ENCODE measurements at regions not wholly inside any gene's neighbourhood (a gene's known extent, or its start where the extent isn't known, plus 50 kb on each side); places are given as distances from the start of the nearest gene placed in this dataset.
"Not testable (repeated sequence)": the region's sequence is repeated elsewhere in the genome, so short reads cannot be mapped to it uniquely, and the experiment has no call there.

DNA sequence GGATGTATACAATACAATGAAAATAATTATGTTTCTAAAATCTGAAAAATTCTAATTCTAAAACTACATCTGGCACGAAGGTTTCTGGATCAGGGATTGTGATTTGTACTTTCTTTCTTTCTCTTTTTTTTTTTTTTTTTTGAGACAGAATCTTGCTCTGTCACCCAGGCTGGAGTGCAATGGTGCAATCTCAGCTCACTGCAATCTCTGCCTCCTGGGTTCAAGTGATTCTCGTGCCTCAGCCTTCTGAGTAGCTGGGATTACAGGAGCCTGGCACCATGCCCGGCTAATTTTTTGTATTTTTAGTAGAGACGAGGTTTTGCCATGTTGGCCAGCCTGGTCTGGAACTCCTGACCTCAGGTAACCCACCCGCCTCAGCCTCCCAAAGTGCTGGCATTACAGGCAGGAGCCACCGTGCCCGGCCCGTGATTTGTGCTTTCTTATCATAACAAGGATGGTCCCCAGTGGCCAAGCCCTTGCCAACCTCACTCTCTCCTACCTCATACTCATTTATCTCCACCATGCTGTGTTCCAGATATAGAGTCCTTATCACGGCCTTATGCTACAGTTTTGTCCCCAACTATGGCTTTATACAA, 279.9 kb downstream of the QDPR start:
- not testable (repeated sequence) for DNase-seq

DNA sequence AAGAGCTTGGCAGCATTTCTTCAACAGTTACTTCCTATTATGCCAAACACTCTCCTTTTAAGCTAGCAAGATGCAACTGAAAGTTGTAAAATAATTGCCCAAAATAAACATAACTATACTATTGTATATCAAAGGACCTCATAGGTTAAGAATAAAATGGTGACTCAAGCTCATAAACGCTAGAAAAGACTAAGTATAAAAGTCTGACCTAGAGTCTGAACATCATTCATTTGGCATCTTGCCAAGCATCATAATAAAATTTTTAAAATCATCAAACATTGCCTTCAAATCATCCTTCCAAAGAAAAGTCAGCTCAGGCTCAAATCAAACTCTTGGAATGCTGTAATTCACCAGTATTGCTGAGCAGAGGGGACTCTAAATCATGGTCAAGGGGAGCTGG, 281.2 kb downstream of the QDPR start:
- DNase-seq, result no peak

DNA sequence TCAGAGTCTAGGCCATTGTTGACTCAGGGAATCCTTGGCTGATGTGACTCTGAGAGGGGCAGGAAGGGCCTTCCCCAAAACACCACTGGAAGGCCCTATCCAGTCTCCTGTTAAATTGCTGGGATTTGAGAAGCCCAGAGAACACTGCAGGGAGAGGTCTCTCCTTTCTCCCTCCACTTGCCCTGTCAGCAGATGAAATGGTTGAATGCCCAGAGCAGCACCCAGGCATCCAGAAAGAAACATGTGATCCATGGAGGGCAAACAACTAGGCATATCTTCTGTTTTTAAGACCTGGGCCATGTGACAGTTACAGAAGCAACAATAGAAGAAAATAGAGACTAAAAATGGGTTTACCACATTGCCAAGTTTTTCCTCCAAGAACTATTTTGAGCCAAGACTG, 291.1 kb downstream of the QDPR start:
- DNase-seq, result no peak

- DNase-seq, result no peak
Measured at GRCh38 chr4:17218786-17219185, 293.1 kb downstream of the QDPR start.

DNA sequence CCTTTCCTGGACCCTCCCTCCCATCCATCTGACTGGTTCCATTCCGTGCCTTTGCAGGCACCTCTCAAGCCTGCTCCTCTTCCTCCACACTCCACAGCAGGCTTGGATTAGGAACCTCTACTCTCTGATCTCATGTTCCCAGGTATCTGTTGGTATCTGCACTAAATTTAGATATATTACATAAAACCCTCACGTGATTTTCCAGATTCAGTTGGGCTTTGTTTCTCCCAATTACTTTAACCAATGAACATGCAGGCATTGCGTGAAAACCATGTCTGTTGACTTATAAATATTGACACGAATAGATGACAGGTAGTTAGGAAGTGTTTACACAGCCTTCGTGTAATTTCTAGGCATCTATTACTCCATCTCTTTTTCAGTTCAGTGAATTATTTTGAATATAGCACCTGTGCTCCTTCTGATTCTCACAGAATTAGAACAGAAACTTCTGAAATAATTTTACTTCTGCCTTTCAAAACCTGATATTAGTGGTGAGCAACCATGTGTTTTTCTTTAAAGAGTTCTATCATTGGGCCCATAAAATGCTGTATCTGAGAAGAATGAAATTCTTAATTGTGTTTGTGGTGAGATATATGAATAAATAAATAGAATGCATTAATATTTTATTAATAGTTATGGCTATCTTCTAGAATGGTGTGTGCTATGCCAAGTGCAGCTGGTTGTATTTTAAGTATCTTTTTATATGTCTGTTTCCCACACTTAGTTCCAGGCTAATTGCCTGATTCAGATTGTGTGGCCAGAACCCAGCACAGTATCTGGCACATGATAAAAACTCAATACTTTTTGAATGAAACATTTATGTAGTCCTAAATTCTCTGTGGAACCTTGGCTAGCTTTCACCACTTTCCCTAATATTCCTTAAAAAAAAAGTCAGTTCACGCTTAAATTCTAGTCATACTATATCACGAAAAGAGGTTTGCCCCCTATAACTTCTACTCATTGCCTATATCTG, 304.8 kb downstream of the QDPR start:
- no peak for DNase-seq

- DNase-seq, result no peak
Measured at GRCh38 chr4:17204908-17205307, 306.5 kb upstream of the LDB2 start.

GRCh38 chr4:17203797-17204196, 305.4 kb upstream of the LDB2 start:
- DNase-seq, result no peak

DNA sequence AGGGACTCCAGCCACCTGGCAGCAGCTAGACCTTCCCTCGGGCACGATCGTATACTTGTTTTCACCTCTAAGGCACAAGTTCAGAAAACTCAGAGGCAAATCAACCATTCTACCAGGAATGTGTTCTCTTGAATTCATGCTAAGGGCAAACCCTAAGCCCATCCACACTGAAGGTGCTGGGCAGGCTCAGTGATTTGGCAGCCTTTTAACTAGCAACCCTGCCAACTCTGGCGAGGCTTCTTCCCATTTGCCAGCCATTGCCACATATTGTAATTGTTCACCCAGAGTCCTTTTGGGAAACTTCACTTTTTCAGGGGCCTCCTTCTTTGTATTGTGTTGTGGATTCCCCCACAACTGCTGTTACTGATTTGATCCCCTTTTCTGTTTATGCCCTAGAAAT, 298.6 kb upstream of the LDB2 start:
- DNase-seq, result no peak

- no peak for DNase-seq
Measured at GRCh38 chr4:17195461-17196275, 297.2 kb upstream of the LDB2 start.

GRCh38 chr4:17194586-17194985, 296.1 kb upstream of the LDB2 start:
- no peak for DNase-seq

- no peak for DNase-seq
Measured at GRCh38 chr4:17189759-17190158, 291.3 kb upstream of the LDB2 start.

- DNase-seq, result no peak
Measured at GRCh38 chr4:17189401-17189720, 290.9 kb upstream of the LDB2 start.

GRCh38 chr4:17188547-17189400, 290.3 kb upstream of the LDB2 start:
- no peak for DNase-seq

- no peak for DNase-seq
Measured at GRCh38 chr4:17188125-17188524, 289.7 kb upstream of the LDB2 start.

GRCh38 chr4:17187003-17187402, 288.6 kb upstream of the LDB2 start:
- no peak for DNase-seq

GRCh38 chr4:17182888-17183287, 284.4 kb upstream of the LDB2 start:
- DNase-seq, result no peak

GRCh38 chr4:17174751-17175150, 276.3 kb upstream of the LDB2 start:
- no peak for DNase-seq

GRCh38 chr4:17173300-17173699, 274.9 kb upstream of the LDB2 start:
- no peak for DNase-seq

GRCh38 chr4:17170131-17170530, 271.7 kb upstream of the LDB2 start:
- no peak for DNase-seq

GRCh38 chr4:17169699-17170098, 271.3 kb upstream of the LDB2 start:
- no peak for DNase-seq

DNA sequence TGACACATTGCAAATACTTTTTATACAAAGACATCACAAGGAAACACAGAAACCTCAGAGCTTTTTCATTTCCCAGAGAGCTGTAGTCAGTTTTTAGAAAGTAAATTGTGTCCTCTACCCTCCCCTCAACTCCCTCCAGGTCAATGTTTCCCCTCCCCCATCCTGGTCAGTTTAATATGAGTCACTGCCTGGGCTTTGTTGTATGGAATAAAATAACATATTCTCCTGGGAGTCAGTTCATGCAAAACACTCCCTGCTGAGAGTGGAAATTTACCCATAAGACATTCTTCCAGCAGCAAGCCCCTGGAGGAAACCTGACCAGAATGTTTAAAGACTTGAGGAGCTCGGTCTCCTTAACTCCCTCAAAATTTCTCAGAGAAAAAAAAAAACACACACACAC, 270.1 kb upstream of the LDB2 start:
- DNase-seq, result no peak

DNA sequence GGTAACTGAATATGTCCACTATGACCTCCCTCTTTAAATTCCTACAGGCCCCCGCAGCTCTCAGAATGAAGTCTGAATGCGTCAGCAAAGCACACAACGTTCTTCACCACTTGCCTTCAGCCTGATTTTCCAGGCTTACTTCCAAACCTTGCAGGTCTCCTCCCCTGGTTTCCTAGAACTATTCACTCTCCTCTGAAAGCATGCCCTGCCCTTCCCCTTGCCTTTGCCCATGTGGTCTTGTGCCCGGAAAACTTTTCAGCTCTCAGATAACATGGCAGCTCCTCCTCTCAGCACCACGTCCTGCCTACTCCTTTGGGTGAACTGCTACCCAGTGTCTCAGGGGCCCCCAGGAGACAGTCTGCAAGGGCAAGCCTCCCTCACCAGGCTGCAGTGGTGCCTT, 268.5 kb upstream of the LDB2 start:
- no peak for DNase-seq

DNA sequence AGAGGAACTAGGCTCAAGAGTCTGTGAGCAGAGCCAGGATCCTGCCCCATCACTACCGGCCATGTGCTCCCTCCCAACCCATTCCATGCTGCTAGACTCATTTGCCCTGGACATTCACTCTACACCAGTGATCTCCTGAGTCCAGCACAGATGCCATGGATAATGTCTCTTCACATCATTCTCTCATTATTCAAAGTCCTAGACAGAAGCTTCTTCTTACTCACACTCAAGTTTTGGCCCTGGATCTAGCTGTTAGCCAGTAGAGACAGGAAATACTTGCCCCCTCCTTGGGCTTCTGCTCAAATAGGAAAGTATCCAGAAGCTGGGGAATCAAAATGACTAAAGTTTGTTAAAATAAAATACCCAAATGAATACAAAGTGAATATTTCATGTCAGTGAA, 266.8 kb upstream of the LDB2 start:
- no peak for DNase-seq
